Retina (tissue), 1 donor: ENCODE measurements at regions not wholly inside any gene's neighbourhood (a gene's known extent, or its start where the extent isn't known, plus 50 kb on each side); places are given as distances from the start of the nearest gene placed in this dataset.
"Not testable (repeated sequence)": the region's sequence is repeated elsewhere in the genome, so short reads cannot be mapped to it uniquely, and the experiment has no call there.

Experiments used
- DNase-seq: peaks from one replicate; pipeline ENCODE4 v3.0.0-alpha.2; 2016

DNA sequence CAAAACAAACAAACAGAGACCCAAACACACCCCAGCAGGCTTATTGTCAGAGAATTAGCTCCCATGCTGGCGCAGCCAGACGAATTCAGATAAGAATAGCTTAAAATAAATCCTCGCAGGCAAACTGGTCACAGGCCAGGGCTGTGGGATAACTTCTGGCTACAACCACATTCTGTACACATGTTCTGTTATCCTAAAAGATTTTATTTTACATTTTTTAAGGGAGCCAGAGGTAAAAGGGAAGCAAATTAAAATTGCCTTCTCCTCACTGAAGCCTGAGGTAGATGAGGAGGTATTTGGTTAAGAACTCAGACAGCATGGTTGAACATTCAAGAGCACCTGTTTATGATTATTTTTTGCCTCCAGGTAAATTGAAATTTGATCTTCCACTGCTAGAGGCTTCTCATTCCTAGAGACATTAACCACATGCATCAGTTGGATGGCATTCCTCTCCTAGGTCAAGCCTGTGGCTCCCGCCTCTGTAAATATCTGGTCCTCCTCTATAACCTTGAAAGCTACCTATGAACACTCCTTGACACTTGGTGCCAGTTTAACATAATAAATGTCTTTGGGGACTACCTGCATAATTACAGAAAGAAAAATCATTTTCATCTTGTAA is 190.3 kb downstream of the SATB1 start:
- no peak for DNase-seq

DNA sequence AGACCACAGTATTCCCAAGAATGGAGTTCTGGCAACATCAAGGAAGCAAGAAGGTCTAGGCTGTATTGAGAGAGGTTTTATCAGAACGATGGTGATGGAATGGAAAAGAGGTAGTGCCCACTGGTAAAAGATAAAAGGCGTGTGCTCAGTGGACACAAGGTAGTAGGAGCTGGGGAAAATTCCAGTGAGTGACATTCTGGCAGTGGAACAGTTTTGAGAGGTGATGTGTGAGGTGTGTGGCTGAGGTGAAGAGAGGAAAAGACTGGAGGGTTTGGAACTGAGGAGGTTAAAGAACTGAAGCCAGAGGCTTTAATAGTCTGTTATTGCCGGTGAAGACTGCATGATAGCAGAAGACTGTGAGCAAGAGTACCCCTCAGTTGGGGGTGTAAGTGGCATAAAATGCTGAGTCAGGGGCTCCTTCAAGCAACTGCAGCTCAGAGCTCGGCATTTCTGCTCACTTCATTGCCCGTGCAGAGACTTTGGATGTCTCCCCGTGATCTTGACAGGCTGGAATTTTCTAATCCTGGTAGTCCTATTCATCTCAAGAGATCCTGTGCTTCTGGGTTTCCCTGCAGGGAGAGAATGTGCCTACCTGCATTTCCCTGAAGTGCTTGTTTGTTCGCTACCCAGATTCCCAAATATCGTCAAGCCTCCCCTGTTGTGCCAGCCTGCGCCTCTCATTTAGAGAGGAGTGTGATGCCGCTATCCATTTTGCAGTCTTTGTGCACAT is 191.0 kb downstream of the SATB1 start:
- no peak for DNase-seq

DNA sequence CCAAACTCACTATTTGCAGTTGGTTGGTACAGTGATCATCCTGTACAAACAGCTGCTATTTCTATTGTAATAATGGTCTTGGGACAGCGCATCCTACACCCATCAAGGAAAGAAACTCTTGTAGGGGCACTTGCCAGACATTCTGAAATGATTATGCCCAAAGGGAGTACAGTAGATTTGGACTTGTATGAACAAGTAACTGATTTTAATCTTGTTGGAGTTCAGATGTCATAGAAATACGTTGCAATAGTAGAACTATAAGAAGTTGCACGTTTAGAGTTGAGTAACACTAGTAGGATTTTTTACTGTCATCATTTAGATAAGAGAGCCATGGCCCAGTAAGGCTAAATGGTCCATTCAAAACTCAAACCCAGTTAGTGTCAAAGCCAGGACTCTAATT is 192.8 kb downstream of the SATB1 start:
- no peak for DNase-seq

DNA sequence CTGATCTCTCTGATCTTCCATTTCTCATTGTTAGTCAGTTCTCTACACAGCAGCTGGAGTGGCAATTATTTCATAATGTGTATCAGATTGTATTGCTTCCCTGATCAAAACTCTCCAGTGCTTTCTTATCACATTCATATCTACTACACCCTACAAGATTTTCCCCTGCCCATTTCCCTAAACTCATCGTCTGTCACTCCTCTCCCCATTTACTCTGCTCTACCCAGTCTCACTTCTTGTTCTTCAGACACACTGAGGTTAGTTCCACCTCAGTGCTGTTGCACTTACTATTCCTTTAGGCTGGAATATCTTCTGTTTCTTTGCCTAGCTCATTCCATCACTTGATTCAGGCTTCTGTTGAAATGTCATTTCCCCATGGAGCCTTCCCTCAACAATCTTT is 197.1 kb downstream of the SATB1 start:
- DNase-seq = no peak

DNA sequence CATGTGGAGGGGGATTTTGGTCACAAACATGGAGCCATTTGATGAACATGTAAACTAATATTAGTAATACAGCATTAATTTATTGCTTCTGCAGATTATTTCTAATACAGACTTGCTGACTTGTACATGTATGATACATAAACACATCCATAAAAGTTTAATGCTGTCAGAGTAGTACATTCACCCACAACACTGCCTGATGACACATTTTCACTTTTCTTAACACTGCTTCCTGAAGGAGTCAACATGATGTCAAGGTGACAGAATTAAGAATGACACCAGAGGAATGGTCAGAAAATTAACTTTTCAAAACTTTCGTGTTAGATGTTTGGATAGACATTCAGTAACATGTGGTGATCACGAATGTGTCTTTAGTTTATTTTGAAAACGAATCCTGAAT is 199.4 kb downstream of the SATB1 start:
- no peak for DNase-seq

DNA sequence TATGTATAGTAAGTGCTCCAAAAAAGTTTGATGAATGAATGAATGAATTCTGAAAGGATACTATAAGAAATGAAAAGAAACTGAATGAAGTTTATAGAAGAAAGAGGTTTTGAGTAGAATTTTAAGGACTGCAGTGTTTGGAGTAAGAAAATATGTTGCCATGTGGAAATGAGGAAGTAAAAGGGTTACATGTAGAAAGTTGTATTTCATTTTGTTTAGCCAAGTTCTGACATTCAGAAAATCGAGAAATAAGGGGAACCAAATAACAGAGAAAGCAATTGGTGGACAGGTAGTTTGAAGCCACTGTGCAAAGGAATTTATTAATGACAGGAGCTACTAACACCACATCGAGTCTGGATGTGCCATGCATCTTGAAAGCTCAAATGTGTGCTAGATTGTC is 200.7 kb downstream of the SATB1 start:
- DNase-seq = no peak

DNA sequence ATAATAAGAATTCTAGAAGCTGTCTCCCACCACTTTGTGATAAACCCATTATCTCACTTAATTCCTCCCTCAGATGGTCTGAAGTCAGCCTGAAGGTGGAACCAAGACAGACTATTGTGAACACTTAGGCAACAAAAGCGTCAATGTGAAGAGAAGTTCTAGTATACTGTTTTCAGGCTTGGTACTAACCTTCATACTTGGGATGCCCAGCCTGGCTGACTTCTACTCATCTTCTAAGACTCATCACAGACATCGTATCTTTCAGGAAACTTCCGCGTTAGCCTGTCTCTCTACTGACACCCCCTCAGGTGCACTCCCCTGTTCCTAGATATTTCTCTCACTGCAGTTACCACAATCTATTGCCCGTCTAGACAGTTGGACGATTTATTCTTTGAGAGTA is 201.2 kb downstream of the SATB1 start:
- DNase-seq = no peak

DNA sequence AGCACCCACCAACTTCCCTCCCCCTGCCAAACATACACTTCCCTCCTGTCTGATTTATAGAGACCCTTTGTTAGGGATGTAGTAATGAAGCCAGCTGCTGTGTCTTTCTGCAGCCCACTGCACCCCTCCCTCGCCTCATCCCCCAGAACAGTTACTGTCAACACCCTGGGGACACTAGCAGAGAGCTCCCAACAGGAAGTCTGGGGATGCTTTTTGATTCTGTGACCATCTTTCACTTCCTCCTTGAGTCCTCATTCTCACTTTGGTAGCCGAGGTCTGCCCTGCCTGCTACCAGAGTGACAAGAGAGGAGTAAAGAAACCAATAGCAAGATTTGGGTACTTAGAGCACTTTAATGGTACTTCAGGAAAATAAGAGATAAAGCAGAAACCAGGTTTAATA is 201.6 kb downstream of the SATB1 start:
- DNase-seq = no peak

DNA sequence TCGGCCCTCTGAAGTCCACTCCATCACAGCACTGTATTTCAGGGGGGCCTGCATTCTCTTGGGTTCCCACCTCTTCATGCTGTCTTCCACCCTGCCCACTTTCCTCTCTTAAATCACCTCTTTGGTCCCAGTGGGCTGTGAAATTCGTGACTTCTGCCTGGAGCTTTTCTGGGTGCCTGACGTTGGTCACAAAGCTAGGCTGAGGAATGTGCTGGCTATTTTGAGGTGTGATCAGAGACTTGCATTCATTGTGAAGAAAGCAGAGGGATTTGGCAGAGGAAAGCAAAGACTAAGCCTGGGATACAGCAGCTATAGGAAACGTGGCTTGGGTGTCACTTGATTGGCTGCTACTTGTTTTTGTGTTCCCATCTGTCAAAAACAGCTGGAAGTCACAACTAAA is 202.5 kb downstream of the SATB1 start:
- DNase-seq = no peak

DNA sequence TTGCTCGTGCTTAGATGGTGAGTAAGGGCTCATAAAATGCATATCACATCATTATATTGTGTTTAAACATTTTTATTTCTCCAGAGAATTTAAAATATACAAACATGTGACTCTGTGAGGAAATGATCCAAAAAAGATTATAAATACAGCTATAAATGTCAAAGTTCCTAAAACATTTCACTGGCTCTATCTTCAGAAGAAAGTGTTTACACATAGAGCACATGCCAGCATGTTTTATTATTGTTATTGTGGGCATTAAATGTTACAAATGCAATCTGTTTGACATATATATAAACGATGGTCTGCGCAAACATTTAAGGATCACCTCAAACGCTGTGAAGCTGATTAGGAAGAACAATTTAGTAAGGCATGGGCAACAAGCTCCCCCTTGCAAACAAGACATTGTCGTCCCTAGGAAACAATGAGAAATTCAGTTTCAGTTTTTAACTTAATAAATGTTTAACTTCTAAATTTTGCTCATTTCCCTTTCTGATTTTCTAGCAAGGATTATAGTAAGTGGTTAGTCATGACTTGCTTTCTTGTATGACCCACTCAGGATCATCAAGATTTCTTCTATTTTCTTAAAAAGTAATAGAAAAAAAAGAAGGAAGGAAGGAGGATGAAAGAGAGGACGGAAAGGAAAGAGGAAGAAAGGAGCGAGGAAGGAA is 207.5 kb downstream of the SATB1 start:
- no peak for DNase-seq

DNA sequence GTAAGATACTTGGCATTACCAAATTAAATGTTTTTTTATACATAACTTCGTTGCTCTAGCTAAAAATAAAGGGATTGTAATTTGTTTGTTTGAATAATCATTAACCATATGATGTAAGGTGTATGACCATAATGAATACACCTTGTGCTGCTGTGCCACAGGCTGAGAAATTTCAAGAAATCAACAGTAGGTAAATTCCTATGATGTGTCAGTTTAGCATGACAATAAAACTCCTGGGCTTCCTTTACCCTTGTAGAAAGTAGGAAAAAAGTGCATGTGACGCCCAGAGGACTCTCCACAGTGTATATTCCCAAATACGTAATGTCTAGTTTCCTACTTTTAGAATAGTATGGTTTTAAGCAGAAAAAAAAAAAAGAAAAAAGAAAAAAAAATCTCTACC is 208.1 kb downstream of the SATB1 start:
- no peak for DNase-seq

DNA sequence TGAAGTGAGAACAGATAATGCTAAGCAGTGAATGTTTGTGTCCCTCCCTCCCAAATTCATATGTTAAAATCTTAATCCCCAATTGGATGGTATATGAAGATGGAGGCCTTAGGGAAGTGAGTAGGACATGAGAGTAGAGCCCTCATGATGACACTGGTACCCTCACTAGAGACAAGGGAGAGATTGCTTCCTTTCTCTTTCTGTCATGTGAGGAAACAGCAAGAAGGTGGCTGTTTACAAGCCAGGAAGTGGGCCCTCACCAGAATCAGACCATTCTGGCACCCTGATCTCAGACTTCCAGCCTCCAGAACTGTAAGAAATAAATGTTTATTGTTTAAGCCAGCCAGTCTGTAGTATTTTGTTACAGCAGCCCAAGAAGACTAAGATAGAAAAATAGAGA is 209.5 kb downstream of the SATB1 start:
- DNase-seq = no peak

DNA sequence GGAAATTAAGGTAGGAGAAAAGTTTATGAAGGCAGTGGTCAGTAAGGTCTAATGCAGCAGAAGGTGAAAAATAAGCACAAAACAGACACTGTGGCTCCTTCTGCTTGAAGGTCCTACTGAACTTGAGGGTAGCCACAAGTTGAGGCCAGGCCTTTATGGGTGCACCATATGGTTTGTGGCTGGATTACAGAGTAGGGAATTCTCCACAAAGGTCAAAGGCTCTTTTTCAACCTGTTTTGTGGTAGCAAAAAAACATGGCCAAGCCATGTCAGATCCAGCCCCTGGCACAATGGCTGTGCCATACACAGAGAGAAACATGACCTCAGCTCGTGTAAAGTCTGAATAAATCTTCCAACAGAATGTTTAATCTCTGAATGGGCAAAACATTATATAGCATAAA is 214.0 kb downstream of the SATB1 start:
- DNase-seq = no peak

DNA sequence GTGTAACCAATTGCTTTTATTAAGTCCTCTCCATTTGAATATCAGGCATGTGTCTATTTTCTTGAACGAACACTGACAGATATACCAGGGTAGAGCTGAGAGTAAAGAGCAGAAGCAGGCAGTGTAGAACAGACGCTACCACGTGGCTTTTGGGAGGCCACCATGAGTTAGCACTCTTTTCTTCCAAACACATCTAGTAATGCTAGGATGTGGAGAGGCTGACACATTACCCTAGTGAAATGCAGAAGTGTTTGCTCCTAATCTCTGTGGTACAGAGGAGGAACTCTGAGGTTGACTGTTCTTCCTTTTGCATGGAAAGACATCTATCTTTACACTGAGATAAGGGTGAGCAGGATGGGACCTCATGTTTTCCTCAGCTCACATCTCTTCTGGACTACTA is 216.3 kb downstream of the SATB1 start:
- DNase-seq = no peak

DNA sequence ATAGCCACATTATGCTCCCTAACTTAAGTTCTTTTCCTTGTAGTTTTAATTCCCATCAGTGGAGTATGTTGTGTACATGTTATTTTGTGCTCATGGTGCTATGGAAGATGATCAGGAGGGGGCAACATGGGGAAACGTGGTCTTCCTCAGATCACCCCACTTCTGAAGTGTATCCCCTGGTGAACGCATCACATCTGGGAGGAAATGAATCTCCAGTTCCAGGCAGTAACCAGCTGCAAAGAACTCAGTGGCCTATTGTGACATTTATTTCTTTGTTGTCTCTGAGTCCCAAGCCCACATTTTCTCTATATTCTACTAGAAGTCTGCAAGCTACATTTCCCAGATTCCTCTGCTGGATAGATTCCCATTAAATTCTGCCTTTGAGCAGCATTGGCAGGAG is 217.0 kb downstream of the SATB1 start:
- no peak for DNase-seq

DNA sequence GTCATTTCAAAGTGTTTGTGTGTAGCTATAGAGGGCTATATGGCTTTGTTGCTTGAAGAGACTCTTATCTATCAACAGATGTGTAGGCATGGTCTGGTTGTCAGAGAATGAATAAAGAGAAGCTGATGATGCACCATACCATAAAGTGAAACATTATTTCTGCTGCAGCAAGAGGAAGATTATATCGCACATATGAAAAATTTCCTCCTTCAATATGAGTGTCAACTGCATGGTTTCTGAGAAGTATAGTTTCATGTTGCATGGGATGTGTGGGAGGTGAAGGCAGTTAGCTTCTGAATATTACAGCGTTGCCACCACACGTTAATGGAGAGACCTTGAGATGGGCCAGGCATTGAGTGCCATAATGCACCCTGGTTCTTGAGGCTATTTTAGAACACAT is 217.9 kb downstream of the SATB1 start:
- no peak for DNase-seq

DNA sequence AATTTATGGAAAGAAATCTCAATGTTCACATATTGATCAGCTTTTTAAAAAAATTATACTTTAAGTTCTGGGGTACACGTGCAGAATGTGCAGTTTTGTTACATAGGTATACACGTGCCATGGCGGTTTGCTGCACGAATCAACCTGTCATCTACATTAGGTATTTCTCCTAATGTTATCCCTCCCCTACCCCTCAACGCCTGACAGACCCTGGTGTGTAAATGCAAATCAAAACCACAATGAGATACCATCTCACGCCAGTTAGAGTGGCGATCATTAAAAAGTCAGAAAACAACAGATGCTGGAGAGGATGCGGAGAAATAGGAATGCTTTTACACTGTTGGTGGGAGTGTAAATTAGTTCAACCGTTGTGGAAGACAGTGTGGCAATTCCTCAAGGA is 219.4 kb downstream of the SATB1 start:
- DNase-seq = not testable (repeated sequence)

DNA sequence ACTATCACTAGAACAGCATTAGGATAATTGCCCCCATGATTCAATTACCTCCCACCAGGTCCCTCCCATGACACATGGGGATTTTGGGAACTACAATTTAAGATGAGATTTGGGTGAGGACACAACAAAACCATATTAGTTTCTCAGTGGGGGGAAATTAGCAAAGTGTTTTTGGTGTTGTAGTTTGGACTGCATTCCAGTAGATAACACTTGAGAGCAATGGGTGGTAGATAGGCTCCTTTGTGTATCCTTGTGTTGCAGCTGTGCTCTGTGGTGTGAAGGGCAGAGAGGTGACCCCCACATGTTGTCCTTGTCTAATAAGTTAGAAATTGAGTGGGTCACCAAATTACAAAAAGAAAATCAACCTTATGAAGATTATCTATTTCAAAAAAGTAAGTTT is 223.8 kb downstream of the SATB1 start:
- DNase-seq = no peak

DNA sequence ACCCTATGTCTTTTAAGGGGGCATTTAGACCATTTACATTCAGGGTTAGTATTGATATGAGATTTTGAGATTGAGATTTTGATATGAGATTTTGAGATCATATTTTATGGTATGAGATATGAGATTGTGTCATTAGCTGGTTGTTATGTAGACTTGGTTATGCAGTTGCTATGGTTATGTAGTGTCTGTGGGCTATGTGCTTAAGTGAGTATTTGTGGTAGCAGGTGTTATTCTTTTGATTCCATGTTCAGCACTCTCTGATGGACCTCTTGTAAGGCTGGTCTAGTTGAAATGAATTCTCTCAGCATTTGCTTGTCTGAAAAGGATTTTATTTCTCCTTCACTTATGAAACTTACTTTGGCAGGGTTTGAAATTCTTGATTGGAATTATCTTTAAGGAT is 225.4 kb downstream of the SATB1 start:
- no peak for DNase-seq

DNA sequence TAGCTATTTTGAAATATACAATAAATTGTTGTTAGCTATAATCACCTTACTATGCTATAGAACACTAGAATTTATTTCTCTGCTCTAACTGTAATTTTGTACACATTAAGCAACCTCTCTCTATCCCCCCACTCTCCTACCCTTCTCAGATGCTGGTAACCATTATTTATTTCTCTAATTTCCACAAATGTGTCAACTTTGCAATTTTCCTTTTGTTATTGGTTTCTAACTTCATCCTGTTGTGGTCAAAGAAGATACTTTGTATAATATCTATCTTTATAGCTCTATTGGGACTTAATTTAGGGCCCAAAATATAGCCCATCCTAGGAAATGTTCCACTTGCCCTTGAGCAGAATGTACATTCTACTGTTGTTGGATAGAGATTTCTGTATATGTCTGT is 229.3 kb downstream of the SATB1 start:
- DNase-seq = no peak

DNA sequence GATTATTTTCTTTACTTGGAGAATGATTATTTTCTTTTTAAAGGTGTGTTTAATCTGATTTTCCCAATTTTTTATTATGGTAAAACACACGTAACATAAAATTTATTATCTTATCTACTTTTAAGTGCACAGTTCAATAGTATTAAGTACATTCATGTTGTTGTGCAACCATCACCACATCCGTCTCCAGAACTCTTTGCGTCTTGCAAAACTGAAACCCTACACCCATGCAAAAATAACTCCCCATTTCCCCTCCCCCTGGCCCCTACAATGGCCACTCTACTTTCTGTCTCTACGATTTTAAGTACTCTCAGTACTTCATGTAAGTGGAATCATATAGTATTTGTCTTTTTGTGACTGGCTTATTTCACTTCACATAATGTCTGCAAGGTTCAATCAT is 230.7 kb downstream of the SATB1 start:
- DNase-seq = no peak

DNA sequence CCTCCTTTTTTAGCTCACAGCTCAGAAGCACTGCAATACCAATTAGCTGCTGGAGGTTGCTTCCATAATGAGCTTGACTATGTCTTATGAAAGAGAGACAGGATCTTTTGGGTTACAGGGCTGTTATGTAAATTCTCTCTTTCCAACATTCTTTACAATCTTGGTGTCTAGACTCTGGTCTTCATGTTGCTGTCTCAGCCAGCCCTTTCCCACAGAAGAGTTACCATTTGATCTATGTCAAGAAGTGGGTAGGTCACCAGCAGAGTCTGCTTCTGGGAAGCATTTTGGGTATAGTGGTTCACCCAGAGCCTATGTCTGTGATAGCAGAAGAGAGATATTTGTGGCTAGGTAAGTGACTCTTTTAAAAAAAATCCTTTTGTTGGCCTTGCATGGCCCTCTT is 234.5 kb downstream of the SATB1 start:
- DNase-seq = peak; percentile 13

DNA sequence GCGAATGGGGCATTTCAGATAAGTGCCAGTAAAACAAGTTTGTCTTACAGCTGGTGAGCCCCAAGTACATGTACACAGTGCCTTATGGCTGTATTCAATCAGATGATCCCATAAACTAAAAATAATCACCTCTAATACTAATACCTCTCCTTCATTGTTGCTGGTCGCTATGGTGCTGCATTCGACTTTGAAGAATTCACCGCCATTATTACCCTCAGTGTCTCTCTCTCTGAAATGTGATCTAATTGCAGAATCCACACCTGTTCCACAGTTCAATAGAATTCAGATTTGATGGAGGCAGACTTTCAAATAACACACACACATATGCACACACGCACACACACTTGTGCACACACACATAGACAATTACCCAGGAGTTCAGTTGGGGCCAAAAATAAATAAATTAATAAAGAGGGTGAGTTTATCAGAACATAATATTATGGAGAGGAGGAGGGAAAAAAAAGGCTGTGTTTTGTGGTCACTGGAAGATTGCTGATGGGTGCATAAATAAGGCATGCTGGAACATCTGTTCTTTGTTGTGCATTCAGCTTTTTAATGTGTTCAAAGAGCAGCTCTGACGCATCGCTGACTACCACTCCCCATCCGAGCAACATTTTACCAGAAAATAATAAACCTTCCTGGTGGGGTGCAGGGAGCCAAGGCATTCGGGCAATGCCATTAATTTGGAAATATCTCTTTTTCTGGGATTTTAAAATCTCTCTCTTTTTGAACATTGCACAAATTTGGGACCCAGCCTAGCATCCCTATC is 235.7 kb downstream of the SATB1 start:
- DNase-seq = peak; percentile 50

DNA sequence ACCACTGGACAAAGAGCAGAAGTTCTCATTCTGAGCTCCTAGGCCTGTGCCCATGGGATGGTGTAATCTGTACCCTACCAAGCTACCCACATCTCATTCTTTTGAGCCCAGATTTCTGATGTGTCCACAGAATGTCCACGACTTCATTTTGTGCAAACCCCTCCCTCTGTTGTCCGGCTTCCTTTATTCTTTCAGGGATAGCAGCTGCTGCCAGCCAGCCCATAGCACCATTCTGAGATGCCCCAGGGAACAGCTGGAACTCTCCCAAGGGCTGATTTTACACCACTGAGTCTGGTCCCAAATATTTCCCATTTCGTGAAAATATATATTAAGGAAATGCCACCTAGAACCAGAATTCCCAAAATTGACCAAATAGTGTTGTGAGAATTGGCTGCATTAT is 236.6 kb downstream of the SATB1 start:
- peak; percentile 6 for DNase-seq
